Glutamatergic neuron (in vitro differentiated cells): ENCODE measurements at regions not wholly inside any gene's neighbourhood (a gene's known extent, or its start where the extent isn't known, plus 50 kb on each side); places are given as distances from the start of the nearest gene placed in this dataset.

Experiments
- DNase-seq: peaks from one replicate; pipeline ENCODE4 v3.0.0; 2022
- H3K27ac Mint-ChIP-seq: one replicate; pipeline ENCODE4 v1.8.0; 2020; ENCODE audit warnings: mild to moderate bottlenecking, mixed read lengths, inconsistent platforms; ENCODE audit not compliant: unreplicated experiment
- H3K27me3 Mint-ChIP-seq: one replicate; pipeline ENCODE4 v1.8.0; 2020; ENCODE audit warnings: mild to moderate bottlenecking, moderate library complexity, mixed read lengths, inconsistent platforms; ENCODE audit not compliant: unreplicated experiment
- H3K36me3 Mint-ChIP-seq: one replicate; pipeline ENCODE4 v1.8.0; 2020; ENCODE audit warnings: mild to moderate bottlenecking, mixed read lengths, inconsistent platforms; ENCODE audit not compliant: unreplicated experiment
- H3K4me1 Mint-ChIP-seq: one replicate; pipeline ENCODE4 v1.8.0; 2020; ENCODE audit warnings: mild to moderate bottlenecking, low read depth, mixed read lengths, inconsistent platforms; ENCODE audit not compliant: unreplicated experiment
- H3K4me3 Mint-ChIP-seq: one replicate; pipeline ENCODE4 v1.8.0; 2020; ENCODE audit warnings: mild to moderate bottlenecking, mixed read lengths, inconsistent platforms; ENCODE audit not compliant: unreplicated experiment
- H3K9me3 Mint-ChIP-seq: one replicate; pipeline ENCODE4 v1.8.0; 2020; ENCODE audit warnings: mild to moderate bottlenecking, moderate library complexity, mixed read lengths, inconsistent platforms; ENCODE audit not compliant: unreplicated experiment
- CTCF ChIP-seq: fragments of 200-600 bp; sonication (generic); IDR thresholded peaks from one replicate; pipeline ENCODE4 v1.5.0; 2021; ENCODE audit not compliant: partially characterized antibody, unreplicated experiment

GRCh38 chr1:172930142-172930541 is 120.6 kb downstream of the TNFSF18 start:
- H3K27me3 Mint-ChIP-seq, result no peaks in the 10 kb centered on the region
- peaks cover 6% of the 10 kb centered on the region for H3K4me1 Mint-ChIP-seq
- H3K27ac Mint-ChIP-seq, result no peak overlapping the region
- H3K4me3 Mint-ChIP-seq, result no peak overlapping the region
- DNase-seq, result no peak
- H3K36me3 Mint-ChIP-seq, result no peaks in the 10 kb centered on the region
- TF ChIP-seq CTCF, result no peak
- no peaks in the 10 kb centered on the region for H3K9me3 Mint-ChIP-seq

GRCh38 chr1:172931340-172931739 is 119.4 kb downstream of the TNFSF18 start:
- no peak for TF ChIP-seq CTCF
- Mint-ChIP-seq H3K36me3 (no peaks in the 10 kb centered on the region), H3K4me1 (peaks cover 6% of the 10 kb centered on the region), H3K4me3 (no peak overlapping the region), H3K9me3 (no peaks in the 10 kb centered on the region), H3K27ac (no peak overlapping the region), H3K27me3 (no peaks in the 10 kb centered on the region)
- DNase-seq, result no peak

GRCh38 chr1:172931761-172932160 is 119.0 kb downstream of the TNFSF18 start:
- H3K27ac Mint-ChIP-seq, result no peak overlapping the region
- no peaks in the 10 kb centered on the region for H3K27me3 Mint-ChIP-seq
- no peak overlapping the region for H3K4me3 Mint-ChIP-seq
- H3K4me1 Mint-ChIP-seq, result peaks cover 6% of the 10 kb centered on the region
- no peak for TF ChIP-seq CTCF
- DNase-seq, result no peak
- no peaks in the 10 kb centered on the region for H3K9me3 Mint-ChIP-seq
- no peaks in the 10 kb centered on the region for H3K36me3 Mint-ChIP-seq

GRCh38 chr1:172932981-172933380 is 117.8 kb downstream of the TNFSF18 start:
- no peak for TF ChIP-seq CTCF
- H3K27ac Mint-ChIP-seq, result peak overlapping the region; percentile 7
- peaks cover 6% of the 10 kb centered on the region for H3K4me1 Mint-ChIP-seq

GRCh38 chr1:172934417-172934762 is 116.4 kb downstream of the TNFSF18 start:
- peaks cover 6% of the 10 kb centered on the region for H3K4me1 Mint-ChIP-seq
- H3K9me3 Mint-ChIP-seq, result no peaks in the 10 kb centered on the region
- DNase-seq, result no peak
- no peak overlapping the region for H3K4me3 Mint-ChIP-seq
- TF ChIP-seq CTCF, result no peak
- H3K36me3 Mint-ChIP-seq, result no peaks in the 10 kb centered on the region
- no peaks in the 10 kb centered on the region for H3K27me3 Mint-ChIP-seq
- H3K27ac Mint-ChIP-seq, result peak overlapping the region; percentile 88

More at GRCh38 chr1:172932981-172933380, 117.8 kb downstream of the TNFSF18 start:
- no peak for DNase-seq
- Mint-ChIP-seq H3K9me3 (no peaks in the 10 kb centered on the region), H3K4me3 (no peak overlapping the region), H3K36me3 (no peaks in the 10 kb centered on the region), H3K27me3 (no peaks in the 10 kb centered on the region)
